PC-3 (cell line): ENCODE measurements at regions not wholly inside any gene's neighbourhood (a gene's known extent, or its start where the extent isn't known, plus 50 kb on each side); places are given as distances from the start of the nearest gene placed in this dataset.

ENCODE experiments used
- ATAC-seq: fragments of 200-7000 bp; cut with Tn5 transposase; 2 replicates; pipeline ENCODE4 v1.9.1; 2020; ENCODE audit warnings: mild to moderate bottlenecking, moderate library complexity
- BruUV-seq: library from RNA; stranded (reverse); fragments of 400-500 nt; replicated peaks from 2 replicates; lab custom pipeline; 2021; lab: Mats Ljungman, UMichigan
- CTCF ChIA-PET: fragments of 300-600 bp; sonication (Branson Sonifier 250); formaldehyde crosslinking; loops from one replicate; lab custom pipeline; 2022; ENCODE audit warnings: antibody characterized with exemption; lab: Charles Lee
- POLR2A ChIA-PET: fragments of 300-600 bp; sonication (Branson Sonifier 250); formaldehyde crosslinking; loops from one replicate; lab custom pipeline; 2022; ENCODE audit warnings: antibody characterized with exemption; ENCODE audit not compliant: unreplicated experiment; lab: Charles Lee
- DNase-seq: peaks from one replicate; pipeline ENCODE4 v3.0.0-alpha.2; 2015
- H2AFZ ChIP-seq: fragments of 300-600 bp; sonication (generic); 2 replicates; pipeline ENCODE4 v1.6.0; 2016; ENCODE audit warnings: antibody characterized with exemption, low read length
- H3F3A ChIP-seq: fragments of 300-600 bp; sonication (generic); one replicate; pipeline ENCODE4 v1.6.0; 2017; ENCODE audit warnings: antibody characterized with exemption, low read length, control low read depth, mild to moderate bottlenecking; ENCODE audit not compliant: unreplicated experiment
- H3K27ac ChIP-seq: fragments of 300-600 bp; sonication (generic); 2 replicates; pipeline ENCODE4 v1.5.1; 2016; ENCODE audit warnings: mild to moderate bottlenecking, low read length
- H3K27me3 ChIP-seq: fragments of 300-600 bp; sonication (generic); 2 replicates; pipeline ENCODE4 v1.6.1; 2016; ENCODE audit warnings: low read length, mixed read lengths
- H3K36me3 ChIP-seq: fragments of 300-600 bp; sonication (generic); 2 replicates; pipeline ENCODE4 v1.6.1; 2016; ENCODE audit warnings: low read depth, mixed run types, low read length, mixed read lengths
- H3K4me1 ChIP-seq: fragments of 300-600 bp; sonication (generic); 2 replicates; pipeline ENCODE4 v1.5.1; 2016; ENCODE audit warnings: low read length; ENCODE audit not compliant: insufficient read depth
- H3K4me2 ChIP-seq: fragments of 300-600 bp; sonication (generic); 2 replicates; pipeline ENCODE4 v1.6.0; 2016; ENCODE audit warnings: low read length
- H3K4me3 ChIP-seq: fragments of 300-600 bp; sonication (generic); 2 replicates; pipeline ENCODE4 v1.5.1; 2016; ENCODE audit warnings: mild to moderate bottlenecking, low read length, mixed read lengths
- H3K79me2 ChIP-seq: fragments of 300-600 bp; sonication (generic); 2 replicates; pipeline ENCODE4 v1.6.1; 2017; ENCODE audit warnings: low read length, mixed read lengths
- H3K9ac ChIP-seq: fragments of 300-600 bp; sonication (generic); 2 replicates; pipeline ENCODE4 v1.6.0; 2016; ENCODE audit warnings: mild to moderate bottlenecking, low read length
- H3K9me2 ChIP-seq: fragments of 300-600 bp; sonication (generic); replicated peaks from 2 replicates; pipeline ENCODE4 v1.6.1; 2016; ENCODE audit warnings: mixed run types, low read length, mixed read lengths
- H3K9me3 ChIP-seq: fragments of 300-600 bp; sonication (generic); 2 replicates; pipeline ENCODE4 v1.6.1; 2016; ENCODE audit warnings: low read length, mixed read lengths
- H4K20me1 ChIP-seq: fragments of 300-600 bp; sonication (generic); 2 replicates; pipeline ENCODE4 v1.6.1; 2016; ENCODE audit warnings: low read length, mixed read lengths
- EZH2 ChIP-seq: fragments of 300-600 bp; sonication (generic); IDR thresholded peaks from one replicate; pipeline ENCODE4 v1.6.1; 2017; ENCODE audit warnings: antibody characterized with exemption, mild to moderate bottlenecking, low read length; ENCODE audit not compliant: unreplicated experiment
- EZH2phosphoT487 ChIP-seq: fragments of 300-600 bp; sonication (generic); IDR thresholded peaks from 2 replicates; pipeline ENCODE4 v1.6.1; 2018; ENCODE audit warnings: mild to moderate bottlenecking, antibody characterized with exemption, low read length, borderline replicate concordance
- intact Hi-C: fragments of 100-400 bp; cut with micrococcal nuclease; formaldehyde crosslinking; loops from 2 replicates; pipeline ENCODE4 v1.9.0; 2023
- TF ChIP-seq, protein P1 (sequence below): fragments of 300-600 bp; sonication (generic); conservative IDR thresholded peaks from 2 replicates; pipeline ENCODE4 v1.5.1; 2017; ENCODE audit warnings: antibody characterized with exemption, low read depth, mild to moderate bottlenecking, low read length

- no peaks in the 10 kb centered on the region for H3K36me3 ChIP-seq
- no peak overlapping the region for H3K27ac ChIP-seq
- no peak for DNase-seq
- intact Hi-C loops: no loop called here
- H2AFZ ChIP-seq: no peak overlapping the region
- no peaks in the 10 kb centered on the region for H3F3A ChIP-seq
- no peaks in the 10 kb centered on the region for H3K9me2 ChIP-seq
- H4K20me1 ChIP-seq: no peaks in the 10 kb centered on the region
- ATAC-seq: no peak
- H3K27me3 ChIP-seq: no peaks in the 10 kb centered on the region
- TF ChIP-seq, protein P1, sequence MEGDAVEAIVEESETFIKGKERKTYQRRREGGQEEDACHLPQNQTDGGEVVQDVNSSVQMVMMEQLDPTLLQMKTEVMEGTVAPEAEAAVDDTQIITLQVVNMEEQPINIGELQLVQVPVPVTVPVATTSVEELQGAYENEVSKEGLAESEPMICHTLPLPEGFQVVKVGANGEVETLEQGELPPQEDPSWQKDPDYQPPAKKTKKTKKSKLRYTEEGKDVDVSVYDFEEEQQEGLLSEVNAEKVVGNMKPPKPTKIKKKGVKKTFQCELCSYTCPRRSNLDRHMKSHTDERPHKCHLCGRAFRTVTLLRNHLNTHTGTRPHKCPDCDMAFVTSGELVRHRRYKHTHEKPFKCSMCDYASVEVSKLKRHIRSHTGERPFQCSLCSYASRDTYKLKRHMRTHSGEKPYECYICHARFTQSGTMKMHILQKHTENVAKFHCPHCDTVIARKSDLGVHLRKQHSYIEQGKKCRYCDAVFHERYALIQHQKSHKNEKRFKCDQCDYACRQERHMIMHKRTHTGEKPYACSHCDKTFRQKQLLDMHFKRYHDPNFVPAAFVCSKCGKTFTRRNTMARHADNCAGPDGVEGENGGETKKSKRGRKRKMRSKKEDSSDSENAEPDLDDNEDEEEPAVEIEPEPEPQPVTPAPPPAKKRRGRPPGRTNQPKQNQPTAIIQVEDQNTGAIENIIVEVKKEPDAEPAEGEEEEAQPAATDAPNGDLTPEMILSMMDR: no peak
- no peak for TF ChIP-seq EZH2
- H3K4me3 ChIP-seq: no peak overlapping the region
- no peaks in the 10 kb centered on the region for H3K4me1 ChIP-seq
- no TSS peak for BruUV-seq
- H3K9me3 ChIP-seq: 0 out of 2 replicates have a peak, but pooled peaks cover 7% of the 10 kb centered on the region
- POLR2A ChIA-PET: no interaction called here
- H3K79me2 ChIP-seq: no peaks in the 10 kb centered on the region
- no peak overlapping the region for H3K4me2 ChIP-seq
- CTCF ChIA-PET: no interaction called here
- no peak overlapping the region for H3K9ac ChIP-seq
Observed at GRCh38 chr12:97194546-97194945, 268.1 kb upstream of the RMST start.

GRCh38 chr12:97200181-97200580, 262.4 kb upstream of the RMST start:
- CTCF ChIA-PET: no interaction called here

GRCh38 chr12:97203408-97203807, 259.2 kb upstream of the RMST start:
- no peak for ATAC-seq
- intact Hi-C loops: no loop called here
- H3K9ac ChIP-seq: no peak overlapping the region
- ChIA-PET POLR2A (no interaction called here), CTCF (no interaction called here)
- no peaks in the 10 kb centered on the region for H3K9me3 ChIP-seq
- no peak overlapping the region for H3K4me2 ChIP-seq
- no peak overlapping the region for H3K27ac ChIP-seq
- H4K20me1 ChIP-seq: no peaks in the 10 kb centered on the region
- no peak overlapping the region for H2AFZ ChIP-seq
- no peaks in the 10 kb centered on the region for H3K9me2 ChIP-seq
- no peaks in the 10 kb centered on the region for H3F3A ChIP-seq
- H3K4me3 ChIP-seq: no peak overlapping the region
- no peak for DNase-seq
- TF ChIP-seq, protein P1: no peak
- TF ChIP-seq EZH2phosphoT487 (no peak), EZH2 (no peak)
- no peaks in the 10 kb centered on the region for H3K4me1 ChIP-seq
- H3K27me3 ChIP-seq: no peaks in the 10 kb centered on the region; the same call in 1 of the 2 replicates
- H3K79me2 ChIP-seq: no peaks in the 10 kb centered on the region
- no peaks in the 10 kb centered on the region for H3K36me3 ChIP-seq
- BruUV-seq: no TSS peak

More at GRCh38 chr12:97200181-97200580, 262.4 kb upstream of the RMST start:
- ATAC-seq: no peak
- intact Hi-C loops: no loop called here
- BruUV-seq: no TSS peak
- no peak for DNase-seq
- POLR2A ChIA-PET: no interaction called here
- H3K27me3 ChIP-seq: no peaks in the 10 kb centered on the region
- no peaks in the 10 kb centered on the region for H3K79me2 ChIP-seq
- no peaks in the 10 kb centered on the region for H4K20me1 ChIP-seq
- H3K4me2 ChIP-seq: no peak overlapping the region
- no peak overlapping the region for H2AFZ ChIP-seq
- no peak overlapping the region for H3K9ac ChIP-seq
- H3K36me3 ChIP-seq: no peaks in the 10 kb centered on the region
- no peaks in the 10 kb centered on the region for H3K9me2 ChIP-seq
- no peaks in the 10 kb centered on the region for H3F3A ChIP-seq
- H3K4me1 ChIP-seq: no peaks in the 10 kb centered on the region
- H3K9me3 ChIP-seq: no peaks in the 10 kb centered on the region
- no peak overlapping the region for H3K27ac ChIP-seq
- TF ChIP-seq, protein P1: no peak
- no peak for TF ChIP-seq EZH2phosphoT487
- H3K4me3 ChIP-seq: no peak overlapping the region
